ENCODE measurements at regions not wholly inside any gene's neighbourhood (a gene's known extent, or its start where the extent isn't known, plus 50 kb on each side); places are given as distances from the start of the nearest gene placed in this dataset.
A peak's percentile ranks its signal among the peaks of the same experiment; 100 is the strongest.

- no peak overlapping the region for H3K27ac ChIP-seq
- H3K27me3 ChIP-seq, result no peaks in the 10 kb centered on the region
- H3K4me1 ChIP-seq, result peaks cover 0 to 51% (median 31%) of the 10 kb centered on the region in 12 donors
- intact Hi-C loops (cut with DNase I), result loop anchor here in 9 of 10 donors (2.0 to 10.0 kb wide), 8 partner anchors 91 to 378 kb away; partner anchors contain the start of gene BCAR3 (in 6 of the 9)
- peaks cover 0 to 10% (median 0%) of the 10 kb centered on the region in 12 donors for H3K9me3 ChIP-seq
- DNase-seq (no peak), ATAC-seq (no peak)
- TF ChIP-seq POLR2A (IDR thresholded peaks at IDR 0.05), result no peak
- TF ChIP-seq CTCF (IDR thresholded peaks at IDR 0.05), result no peak
- H3K4me3 ChIP-seq, result no peak overlapping the region
- WGBS, 4 donors, result 92 to 97% (median 94%) methylated on average over 2 of the region's 2 CpGs
- no peaks in the 10 kb centered on the region for H3K36me3 ChIP-seq
Observed at GRCh38 chr1:93813076-93813475, 65.9 kb downstream of the DNTTIP2 start.

- Histone ChIP-seq H3K27ac (peak overlapping the region in 8 of 12 donors; percentile 1 to 58 (median 17)), H3K9me3 (peaks cover 0 to 22% (median 0%) of the 10 kb centered on the region in 12 donors), H3K4me3 (no peak overlapping the region), H3K4me1 (peaks cover 0 to 35% (median 18%) of the 10 kb centered on the region in 12 donors), H3K27me3 (no peaks in the 10 kb centered on the region), H3K36me3 (no peaks in the 10 kb centered on the region)
- intact Hi-C loops (cut with DNase I), result loop anchor here in 9 of 10 donors (1.0 to 10.0 kb wide), 9 partner anchors 89 to 377 kb away; partner anchors contain the start of gene BCAR3 (in 6 of the 9)
- WGBS, 4 donors, result 62 to 74% (median 70%) methylated on average over 7 of the region's 7 CpGs
- TF ChIP-seq CTCF (IDR thresholded peaks at IDR 0.05), result no peak
- no peak for TF ChIP-seq POLR2A (IDR thresholded peaks at IDR 0.05)
- ATAC-seq (peak in 2 of 4 donors; percentile 35 to 53), DNase-seq (no peak)
Observed at GRCh38 chr1:93811326-93812065, 67.5 kb downstream of the DNTTIP2 start.

- TF ChIP-seq CTCF (IDR thresholded peaks at IDR 0.05), result no peak
- no peak for TF ChIP-seq POLR2A (IDR thresholded peaks at IDR 0.05)
- ATAC-seq (no peak), DNase-seq (no peak)
- Histone ChIP-seq H3K27ac (no peak overlapping the region), H3K4me3 (no peak overlapping the region), H3K36me3 (no peaks in the 10 kb centered on the region), H3K4me1 (peaks cover 0 to 27% (median 15%) of the 10 kb centered on the region in 12 donors), H3K9me3 (peaks cover 0 to 22% (median 0%) of the 10 kb centered on the region in 12 donors), H3K27me3 (no peaks in the 10 kb centered on the region)
- 87 to 93% (median 90%) methylated on average over 3 of the region's 3 CpGs for WGBS, 4 donors
- intact Hi-C loops (cut with DNase I), result loop anchor here in 9 of 10 donors (5.0 to 10.0 kb wide), 6 partner anchors 88 to 376 kb away; partner anchors contain the start of gene BCAR3 (in 5 of the 9)
Observed at GRCh38 chr1:93810316-93810715, 68.7 kb downstream of the DNTTIP2 start.

- no peak for ATAC-seq
- Histone ChIP-seq H3K27ac (no peak overlapping the region), H3K27me3 (no peaks in the 10 kb centered on the region), H3K36me3 (no peaks in the 10 kb centered on the region), H3K9me3 (peaks cover 0 to 22% (median 0%) of the 10 kb centered on the region in 12 donors), H3K4me1 (peaks cover 0 to 37% (median 20%) of the 10 kb centered on the region in 12 donors), H3K4me3 (no peak overlapping the region)
- no peak for DNase-seq
- 71 to 100% (median 98%) methylated on average over 2 of the region's 2 CpGs for WGBS, 4 donors
- no peak for TF ChIP-seq POLR2A (IDR thresholded peaks at IDR 0.05)
- TF ChIP-seq CTCF (IDR thresholded peaks at IDR 0.05), result no peak
- intact Hi-C loops (cut with DNase I), result no loop called here
Observed at GRCh38 chr1:93808871-93809270, 70.1 kb downstream of the DNTTIP2 start.

Data from heart left ventricle (tissue), 16 donors.